GM12878 (cell line): ENCODE measurements at regions not wholly inside any gene's neighbourhood (a gene's known extent, or its start where the extent isn't known, plus 50 kb on each side); places are given as distances from the start of the nearest gene placed in this dataset.

Experiments
- ATAC-seq: fragments of 200-7000 bp; cut with Tn5 transposase; 3 replicates; pipeline ENCODE4 v1.9.1; 2020; ENCODE audit warnings: mild to moderate bottlenecking, moderate library complexity
- BruUV-seq: library from RNA; stranded (reverse); fragments of 400-500 nt; replicated peaks from 2 replicates; lab custom pipeline; 2021; lab: Mats Ljungman, UMichigan
- CTCF ChIA-PET: fragments of 300-600 bp; sonication (Branson Sonifier 250); formaldehyde crosslinking; extraction: SDS; loops from one replicate; lab custom pipeline; 2021; ENCODE audit warnings: inconsistent platforms; lab: Yijun Ruan, JAX
- POLR2A ChIA-PET: fragments of 350-600 bp; formaldehyde crosslinking; extraction: SDS; loops from one replicate; lab custom pipeline; 2021; ENCODE audit warnings: inconsistent platforms; lab: Charles Lee
- RAD21 ChIA-PET: fragments of 300-600 bp; sonication (Branson Sonifier 250); formaldehyde crosslinking; loops from one replicate; lab custom pipeline; 2023; ENCODE audit warnings: antibody characterized with exemption; ENCODE audit not compliant: unreplicated experiment; lab: Charles Lee
- SMC1A ChIA-PET: fragments of 300-600 bp; sonication (Branson Sonifier 250); formaldehyde crosslinking; loops from one replicate; lab custom pipeline; 2023; ENCODE audit not compliant: unreplicated experiment, uncharacterized antibody; lab: Charles Lee
- DNase-seq: peaks from one replicate; pipeline ENCODE4 v3.0.0-alpha.2; 2011; ENCODE audit warnings: low read depth, low spot score
- FAIRE-seq: peaks from 3 replicates; lab custom pipeline; 2011; peaks lifted over from hg19 to GRCh38; lab: Jason Lieb, UNC
- H2AFZ ChIP-seq: 2 replicates; pipeline ENCODE4 v1.6.0; 2011; ENCODE audit warnings: low read depth, low read length, control low read depth; ENCODE audit not compliant: control insufficient read depth
- H3K27ac ChIP-seq: 2 replicates; pipeline ENCODE4 v1.5.1; 2011; ENCODE audit warnings: control low read depth; ENCODE audit not compliant: control insufficient read depth, insufficient read depth
- H3K27me3 ChIP-seq, 2 experiments: replicated peaks in 1 of 2; 2 replicates each; pipeline versions ENCODE4 v1.6.0 to v1.6.1; 2011; ENCODE audit warnings: low read length in 1 of 2; ENCODE audit not compliant: control insufficient read depth in 2 of 2, insufficient read depth in 2 of 2
- H3K36me3 ChIP-seq, 2 experiments: 2 replicates each; pipeline ENCODE4 v1.5.1; 2011; ENCODE audit warnings: low read length in 1 of 2; ENCODE audit not compliant: control insufficient read depth in 2 of 2, insufficient read depth in 2 of 2
- H3K4me1 ChIP-seq: 2 replicates; pipeline ENCODE4 v1.6.1; 2011; ENCODE audit warnings: mild to moderate bottlenecking, low read length, moderate library complexity, mixed read lengths; ENCODE audit not compliant: control insufficient read depth, insufficient read depth
- H3K4me2 ChIP-seq: 2 replicates; pipeline ENCODE4 v1.6.0; 2011; ENCODE audit warnings: control low read depth; ENCODE audit not compliant: control insufficient read depth, insufficient read depth
- H3K4me3 ChIP-seq: fragments of 200-600 bp; sonication (generic); 2 replicates; pipeline ENCODE4 v1.5.1; 2016
- H3K79me2 ChIP-seq: 2 replicates; pipeline ENCODE4 v1.6.0; 2011; ENCODE audit warnings: low read length; ENCODE audit not compliant: control insufficient read depth, insufficient read depth
- H3K9ac ChIP-seq: 2 replicates; pipeline ENCODE4 v1.8.0; 2011; ENCODE audit warnings: low read length, control low read depth, mixed read lengths; ENCODE audit not compliant: control insufficient read depth, insufficient read depth
- H3K9me3 ChIP-seq: replicated peaks from 3 replicates; pipeline ENCODE4 v1.5.1; 2011; ENCODE audit warnings: mild to moderate bottlenecking, low read length; ENCODE audit not compliant: control insufficient read depth, insufficient read depth
- H4K20me1 ChIP-seq: 2 replicates; pipeline ENCODE4 v1.6.0; 2011; ENCODE audit not compliant: control insufficient read depth, insufficient read depth
- ASH2L ChIP-seq: fragments of 300-600, 200-600 bp; sonication (generic); IDR thresholded peaks from 2 replicates; pipeline ENCODE4 v1.6.1; 2017; ENCODE audit warnings: low read depth, mild to moderate bottlenecking, borderline replicate concordance
- CBFB ChIP-seq: IDR thresholded peaks from 2 replicates; pipeline ENCODE4 v1.6.1; 2016; ENCODE audit warnings: antibody characterized with exemption, low read depth
- FOS ChIP-seq: IDR thresholded peaks from 3 replicates; pipeline ENCODE4 v1.6.1; 2011; ENCODE audit warnings: borderline replicate concordance; ENCODE audit not compliant: insufficient read length; ENCODE audit errors: extremely low read depth
- FOXK2 ChIP-seq: fragments of 450-650 bp; IDR thresholded peaks from 2 replicates; pipeline ENCODE4 v1.6.1; 2017; ENCODE audit warnings: mild to moderate bottlenecking, moderate library complexity
- HDGF ChIP-seq: fragments of 450-650 bp; IDR thresholded peaks from 2 replicates; pipeline ENCODE4 v1.6.1; 2016; ENCODE audit warnings: antibody characterized with exemption
- IRF4 ChIP-seq: IDR thresholded peaks from 2 replicates; pipeline ENCODE4 v1.6.1; 2011; ENCODE audit warnings: low read depth, low read length
- NR2C1 ChIP-seq: fragments of 450-650 bp; IDR thresholded peaks from 2 replicates; pipeline ENCODE4 v1.6.1; 2017; ENCODE audit warnings: antibody characterized with exemption, mild to moderate bottlenecking, moderate library complexity
- NR2F1 ChIP-seq: fragments of 450-650 bp; conservative IDR thresholded peaks from 2 replicates; pipeline ENCODE4 v1.6.1; 2017; ENCODE audit warnings: mild to moderate bottlenecking
- POLR2A ChIP-seq: IDR thresholded peaks from 2 replicates; pipeline ENCODE4 v1.6.1; 2011; ENCODE audit warnings: low read depth, mild to moderate bottlenecking, low read length
- RBBP5 ChIP-seq: fragments of 200-600 bp; sonication (generic); conservative IDR thresholded peaks from 2 replicates; pipeline ENCODE4 v1.6.1; 2016
- SMARCA5 ChIP-seq: fragments of 450-650 bp; IDR thresholded peaks from 2 replicates; pipeline ENCODE4 v1.6.1; 2017; ENCODE audit warnings: mild to moderate bottlenecking
- SREBF1 ChIP-seq: IDR thresholded peaks from 2 replicates; pipeline ENCODE4 v1.6.1; 2012; ENCODE audit warnings: mild to moderate bottlenecking, low read length
- STAT3 ChIP-seq: IDR thresholded peaks from 2 replicates; pipeline ENCODE4 v1.6.1; 2011; ENCODE audit warnings: low read depth, low read length, improper control_type of control experiment
- TCF12 ChIP-seq: IDR thresholded peaks from 2 replicates; pipeline ENCODE4 v1.6.1; 2011; ENCODE audit warnings: low read depth, mild to moderate bottlenecking, low read length
- YBX1 ChIP-seq: fragments of 450-650 bp; IDR thresholded peaks from 2 replicates; pipeline ENCODE4 v1.6.1; 2016; ENCODE audit warnings: antibody characterized with exemption
- WGBS: methylation state at CpG from one replicate; pipeline ENCODE4 v1.1.6; 2016; ENCODE audit warnings: low lambda C conversion rate; ENCODE audit not compliant: insufficient replicate concordance, insufficient coverage; ENCODE audit errors: missing lambda C conversion rate; 5-methylcytosine and 5-hydroxymethylcytosine counted together
- in situ Hi-C: fragments of 300-500 bp; cut with MboI; formaldehyde crosslinking; loops from 9 replicates; pipeline ENCODE4 v1.14.3; 2018; ENCODE audit warnings: mixed read lengths
- intact Hi-C: fragments of 100-400 bp; cut with micrococcal nuclease; formaldehyde crosslinking; loops from one replicate; pipeline ENCODE4 v1.14.2; 2022; ENCODE audit not compliant: unreplicated experiment
- TF ChIP-seq, protein P1 (sequence below): IDR thresholded peaks from 2 replicates; pipeline ENCODE4 v1.6.1; 2012; ENCODE audit warnings: low read depth, low read length, improper control_type of control experiment
- TF ChIP-seq, protein P2 (sequence below): IDR thresholded peaks from 2 replicates; pipeline ENCODE4 v1.6.1; 2012; ENCODE audit warnings: low read depth, low read length, improper control_type of control experiment

DNA sequence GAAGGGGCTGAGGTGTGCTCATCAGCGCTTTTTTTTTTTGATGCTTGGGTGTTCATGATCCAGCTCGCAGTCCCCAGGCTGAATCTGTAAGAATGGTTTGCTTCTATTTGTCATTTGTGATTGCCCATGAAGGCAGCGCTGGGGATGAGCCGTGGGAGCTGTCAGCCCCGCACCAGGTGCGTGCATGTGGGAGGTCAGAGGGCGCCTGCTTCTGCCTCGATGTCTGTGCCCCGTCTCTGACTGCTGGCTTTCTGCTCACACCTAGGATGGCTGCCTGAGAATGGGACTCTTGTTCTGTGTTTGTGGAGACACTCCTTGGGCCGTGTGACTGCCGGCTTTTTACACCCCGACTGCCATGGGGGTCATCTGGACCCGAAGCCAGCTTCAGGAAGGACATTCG, 141.2 kb upstream of the RTL1 start:
- ChIA-PET CTCF (no interaction called here), SMC1A (no interaction called here), RAD21 (no interaction called here), POLR2A (no interaction called here)
- no peaks in the 10 kb centered on the region for H3K4me1 ChIP-seq
- 34% methylated on average over 14 of the region's 14 CpGs for WGBS
- H3K79me2 ChIP-seq, result no peaks in the 10 kb centered on the region
- DNase-seq, result no peak
- no peak overlapping the region for H3K27ac ChIP-seq
- TF ChIP-seq HDGF (no peak), FOXK2 (no peak), ASH2L (no peak)
- TF ChIP-seq, protein P1, sequence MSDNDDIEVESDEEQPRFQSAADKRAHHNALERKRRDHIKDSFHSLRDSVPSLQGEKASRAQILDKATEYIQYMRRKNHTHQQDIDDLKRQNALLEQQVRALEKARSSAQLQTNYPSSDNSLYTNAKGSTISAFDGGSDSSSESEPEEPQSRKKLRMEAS, result no peak
- ATAC-seq, result no peak
- no peaks in the 10 kb centered on the region for H3K36me3 ChIP-seq
- no peak overlapping the region for H3K9ac ChIP-seq
- H2AFZ ChIP-seq, result no peak overlapping the region
- no peak overlapping the region for H3K4me2 ChIP-seq
- BruUV-seq, result no TSS peak
- H3K4me3 ChIP-seq, result no peak overlapping the region
- H3K27me3 ChIP-seq, result no peaks in the 10 kb centered on the region
- intact Hi-C loops, result no loop called here
- no peak for FAIRE-seq
- H4K20me1 ChIP-seq, result no peaks in the 10 kb centered on the region
- H3K9me3 ChIP-seq, result no peaks in the 10 kb centered on the region
- in situ Hi-C loops, result no loop called here

- no peaks in the 10 kb centered on the region for H3K79me2 ChIP-seq
- DNase-seq (no peak), FAIRE-seq (no peak), ATAC-seq (no peak)
- TF ChIP-seq YBX1 (no peak), NR2C1 (no peak), TCF12 (no peak), IRF4 (no peak), SMARCA5 (no peak), CBFB (no peak), RBBP5 (no peak), FOS (no peak), NR2F1 (no peak), SREBF1 (no peak), STAT3 (no peak), POLR2A (no peak)
- TF ChIP-seq, protein P2, sequence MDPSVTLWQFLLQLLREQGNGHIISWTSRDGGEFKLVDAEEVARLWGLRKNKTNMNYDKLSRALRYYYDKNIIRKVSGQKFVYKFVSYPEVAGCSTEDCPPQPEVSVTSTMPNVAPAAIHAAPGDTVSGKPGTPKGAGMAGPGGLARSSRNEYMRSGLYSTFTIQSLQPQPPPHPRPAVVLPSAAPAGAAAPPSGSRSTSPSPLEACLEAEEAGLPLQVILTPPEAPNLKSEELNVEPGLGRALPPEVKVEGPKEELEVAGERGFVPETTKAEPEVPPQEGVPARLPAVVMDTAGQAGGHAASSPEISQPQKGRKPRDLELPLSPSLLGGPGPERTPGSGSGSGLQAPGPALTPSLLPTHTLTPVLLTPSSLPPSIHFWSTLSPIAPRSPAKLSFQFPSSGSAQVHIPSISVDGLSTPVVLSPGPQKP, result no peak
- no peak overlapping the region for H3K9ac ChIP-seq
- RAD21 ChIA-PET, result no interaction called here
- no peak overlapping the region for H3K4me2 ChIP-seq
- H3K4me3 ChIP-seq, result no peak overlapping the region
- in situ Hi-C loops, result no loop called here
- H4K20me1 ChIP-seq, result no peaks in the 10 kb centered on the region
- no peaks in the 10 kb centered on the region for H3K27me3 ChIP-seq
- POLR2A ChIA-PET, result no interaction called here
- SMC1A ChIA-PET, result no interaction called here
- no peaks in the 10 kb centered on the region for H3K4me1 ChIP-seq
- 28% methylated on average over 8 of the region's 9 CpGs for WGBS
- CTCF ChIA-PET, result no interaction called here
- no peak overlapping the region for H3K27ac ChIP-seq
- no peak overlapping the region for H2AFZ ChIP-seq
- no TSS peak for BruUV-seq
- H3K36me3 ChIP-seq, result no peaks in the 10 kb centered on the region
- intact Hi-C loops, result no loop called here
- no peaks in the 10 kb centered on the region for H3K9me3 ChIP-seq
Measured at GRCh38 chr14:101045511-101045910, 142.0 kb upstream of the RTL1 start.
